Jurkat, Clone E6-1 (cell line): ENCODE measurements at regions not wholly inside any gene's neighbourhood (a gene's known extent, or its start where the extent isn't known, plus 50 kb on each side); places are given as distances from the start of the nearest gene placed in this dataset.
A peak's percentile ranks its signal among the peaks of the same experiment; 100 is the strongest.
"Not testable (repeated sequence)": the region's sequence is repeated elsewhere in the genome, so short reads cannot be mapped to it uniquely, and the experiment has no call there.

Experiments
- DNase-seq: peaks from one replicate; pipeline ENCODE4 v3.0.0-alpha.2; 2011; ENCODE audit warnings: low read depth, low spot score
- H3K4me3 ChIP-seq: 2 replicates; pipeline ENCODE4 v1.5.1; 2011; ENCODE audit warnings: mild to moderate bottlenecking, low read length, control low read depth, moderate library complexity

DNA sequence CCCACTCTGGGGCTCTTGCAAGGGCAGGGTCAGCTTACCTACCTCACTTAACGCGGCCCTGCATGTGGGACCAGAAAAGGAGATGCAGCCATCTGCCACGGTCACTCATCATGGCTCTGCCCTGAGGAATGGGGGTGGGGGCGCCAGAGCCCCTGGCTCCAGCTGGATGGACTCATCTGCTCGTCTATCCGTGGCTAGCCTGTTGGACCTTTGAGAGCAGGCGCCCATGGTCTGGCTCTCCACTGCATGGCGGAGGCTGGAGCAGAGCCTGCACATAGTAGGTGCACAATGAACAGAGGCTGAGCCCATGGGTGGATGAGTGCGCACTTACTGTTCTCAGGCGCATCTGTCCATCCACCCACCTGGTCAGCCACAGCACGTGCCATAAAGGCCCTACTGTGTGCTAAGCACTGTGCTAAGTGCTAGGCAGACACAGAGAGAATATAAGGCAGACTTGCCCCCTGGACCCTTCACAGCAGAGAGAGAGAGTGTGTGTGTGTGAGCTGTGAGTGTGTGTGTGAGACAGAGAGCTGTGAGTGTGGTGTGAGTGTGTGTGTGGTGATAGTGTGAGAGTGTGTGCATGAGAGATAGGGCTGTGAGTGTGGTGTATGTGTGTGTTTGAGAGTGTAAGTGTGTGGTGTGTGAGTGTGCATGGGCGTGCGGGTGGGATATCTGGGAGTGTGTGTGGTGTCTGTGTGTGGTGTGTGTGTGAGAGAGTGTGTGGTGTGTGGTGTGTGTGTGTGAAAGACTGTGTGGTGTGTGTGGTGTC, 151.3 kb downstream of the TFCP2L1 start:
- DNase-seq: no peak
- H3K4me3 ChIP-seq: no peak overlapping the region

DNA sequence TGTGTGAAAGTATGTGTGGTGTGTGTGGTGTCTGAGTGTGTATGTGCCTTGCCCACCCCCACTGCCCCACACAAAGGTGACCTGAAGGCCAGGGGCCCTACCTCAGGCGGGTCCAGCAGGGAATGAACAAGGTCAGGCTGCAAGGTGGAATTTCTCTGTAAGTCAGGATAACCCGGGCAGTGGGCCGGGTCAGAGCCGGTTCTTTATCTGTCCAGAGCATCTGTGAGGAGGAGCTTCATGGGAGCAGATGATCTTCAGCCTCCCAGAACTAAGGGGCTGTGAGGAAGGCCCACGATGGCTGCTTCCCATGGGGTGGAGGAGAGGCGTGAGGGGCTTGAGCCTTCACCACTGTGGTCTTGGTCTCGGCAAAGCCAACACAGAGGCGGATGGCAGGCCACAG, 150.3 kb downstream of the TFCP2L1 start:
- H3K4me3 ChIP-seq: no peak overlapping the region
- no peak for DNase-seq

DNA sequence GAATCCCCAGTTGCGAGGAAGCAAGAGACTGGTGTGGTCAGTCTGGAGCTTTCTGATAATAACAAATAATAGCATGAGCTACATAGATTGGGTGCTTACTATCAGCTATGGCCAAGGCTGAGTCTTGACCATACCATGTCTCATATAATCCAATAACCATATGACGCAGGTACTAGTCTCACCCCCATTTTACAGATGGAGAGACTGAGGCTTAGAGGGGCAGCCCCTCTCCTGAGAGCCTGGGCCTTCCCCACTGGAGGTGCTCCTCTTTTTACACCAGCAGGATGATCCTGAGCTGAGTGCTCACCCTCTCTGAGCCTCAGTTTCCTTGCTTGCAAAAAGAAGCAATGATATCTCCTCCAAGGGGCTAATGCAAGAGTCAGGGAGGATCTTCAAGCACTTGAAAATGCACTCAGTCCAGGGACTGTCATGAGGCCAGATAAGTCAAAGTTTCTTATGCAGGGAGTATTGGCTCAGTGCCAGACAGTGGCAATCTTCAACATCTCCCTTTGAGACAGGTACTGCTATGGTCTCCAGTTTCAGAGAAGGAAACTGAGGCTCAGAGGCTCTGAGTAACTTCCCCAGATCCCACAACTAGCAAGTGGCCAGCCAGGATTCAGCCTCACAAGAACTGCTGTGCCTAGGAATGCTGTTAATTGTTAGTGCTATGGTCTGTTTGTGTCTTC, 149.7 kb downstream of the TFCP2L1 start:
- no peak overlapping the region for H3K4me3 ChIP-seq
- peak; percentile 17 for DNase-seq

DNA sequence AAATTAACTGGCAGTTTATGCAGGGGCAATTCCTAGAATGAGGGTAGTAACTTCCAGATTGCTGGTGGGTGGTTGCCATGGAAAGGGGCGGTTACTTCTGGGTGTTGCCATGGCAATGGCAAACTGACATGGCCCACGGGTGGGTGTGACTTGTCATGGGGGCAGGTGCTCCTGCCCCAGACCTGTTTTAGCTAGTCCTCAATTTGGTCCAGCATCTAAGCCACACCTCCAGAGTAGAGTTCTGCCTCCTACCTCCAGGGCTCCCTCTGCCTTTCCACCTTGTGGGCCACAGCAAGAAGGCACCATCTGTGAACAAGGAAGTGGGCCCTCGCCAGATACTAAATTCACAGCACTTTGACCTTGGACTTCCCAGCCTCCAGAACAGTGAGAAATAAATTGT, 148.7 kb downstream of the TFCP2L1 start:
- DNase-seq: peak; percentile 27
- H3K4me3 ChIP-seq: no peak overlapping the region

DNA sequence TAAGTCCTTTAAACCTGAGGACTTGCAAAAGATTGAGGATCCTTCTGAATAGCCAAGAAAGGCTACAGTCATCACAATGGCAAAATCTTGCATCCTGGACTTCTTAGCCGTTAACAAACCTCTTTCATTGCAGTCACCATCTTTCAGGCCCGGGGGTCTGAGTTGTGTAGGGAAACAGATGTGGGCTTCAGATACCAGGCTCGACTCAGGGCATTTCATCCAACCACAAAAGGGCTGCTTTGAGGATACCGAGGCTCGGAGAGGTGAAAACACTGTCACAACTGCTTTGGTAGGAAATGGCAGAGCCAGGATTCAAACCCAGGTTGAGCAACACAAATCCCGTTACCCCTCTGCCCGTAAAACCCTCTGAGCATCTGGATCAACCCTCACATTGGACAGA, 147.4 kb downstream of the TFCP2L1 start:
- DNase-seq: peak; percentile 54
- no peak overlapping the region for H3K4me3 ChIP-seq

DNA sequence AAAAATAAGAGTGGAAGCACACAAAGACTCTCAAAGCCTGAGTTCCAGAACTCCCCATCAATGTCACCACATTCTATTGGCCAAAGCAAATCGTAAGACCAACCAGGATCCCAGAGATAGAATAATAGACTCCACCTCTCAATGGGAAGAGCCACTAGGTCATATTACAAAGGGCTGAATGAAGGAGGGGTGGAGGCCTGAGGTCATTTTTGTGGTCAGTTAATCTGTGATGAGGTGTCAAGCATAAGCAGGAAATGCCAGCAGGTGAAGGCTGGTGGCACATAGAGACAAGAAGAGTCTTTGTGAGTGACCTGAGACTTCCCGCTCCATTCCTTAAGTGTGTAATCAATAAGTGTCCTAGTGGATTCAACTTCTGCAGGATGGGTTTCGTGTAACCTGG, 144.3 kb downstream of the TFCP2L1 start:
- H3K4me3 ChIP-seq: no peak overlapping the region
- DNase-seq: no peak

DNA sequence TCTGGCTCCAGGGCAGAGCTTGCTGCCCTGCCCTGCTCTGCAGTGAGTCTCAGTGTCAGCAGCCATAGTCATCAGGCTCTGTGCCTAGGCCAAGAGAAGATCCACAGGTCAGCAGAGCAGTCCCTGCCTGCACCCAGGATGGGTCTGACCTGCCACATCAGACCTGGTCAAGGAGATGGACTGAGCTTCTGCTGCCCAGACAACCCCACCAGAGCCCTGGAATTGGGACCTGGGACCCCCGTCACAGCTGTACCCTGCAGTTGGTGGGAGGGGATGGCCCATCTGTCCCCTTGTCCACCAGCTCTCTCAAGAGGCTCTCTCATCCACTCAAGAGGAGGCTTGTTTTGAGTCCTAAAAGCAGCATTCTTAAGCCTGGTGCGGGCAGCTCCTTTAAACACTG, 142.6 kb downstream of the TFCP2L1 start:
- no peak for DNase-seq

DNA sequence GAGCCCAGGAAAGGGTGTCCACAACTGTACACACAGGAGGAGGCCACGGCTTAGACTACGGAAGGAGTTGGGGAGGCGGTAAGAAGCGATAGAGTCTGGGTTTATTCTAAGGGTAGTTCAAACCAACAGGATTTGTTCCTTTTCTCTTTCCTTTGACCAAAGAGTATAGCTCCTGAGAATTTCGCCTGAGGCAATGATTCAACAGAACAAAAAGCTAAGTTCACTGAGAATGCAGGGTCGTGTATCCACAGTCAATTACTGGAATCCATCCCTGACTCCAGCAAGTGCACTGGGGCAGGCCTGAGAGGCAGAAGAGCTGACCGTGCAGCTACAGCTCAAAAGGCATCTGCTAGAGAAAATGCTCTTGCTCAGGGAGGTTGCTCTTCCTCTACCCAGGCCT, 140.9 kb downstream of the TFCP2L1 start:
- H3K4me3 ChIP-seq: no peak overlapping the region
- DNase-seq: no peak

More for the DNA sequence above, 142.6 kb downstream of the TFCP2L1 start:
- no peak overlapping the region for H3K4me3 ChIP-seq

- H3K4me3 ChIP-seq: no peak overlapping the region
- no peak for DNase-seq
Observed at GRCh38 chr2:121146630-121147029, 138.4 kb downstream of the TFCP2L1 start.

- no peak for DNase-seq
- H3K4me3 ChIP-seq: no peak overlapping the region
Observed at GRCh38 chr2:121147766-121148165, 137.2 kb downstream of the TFCP2L1 start.

GRCh38 chr2:121148481-121148880, 136.5 kb downstream of the TFCP2L1 start:
- H3K4me3 ChIP-seq: no peak overlapping the region
- DNase-seq: no peak

- no peak for DNase-seq
- H3K4me3 ChIP-seq: no peak overlapping the region
Observed at GRCh38 chr2:121149384-121149783, 135.6 kb downstream of the TFCP2L1 start.

DNA sequence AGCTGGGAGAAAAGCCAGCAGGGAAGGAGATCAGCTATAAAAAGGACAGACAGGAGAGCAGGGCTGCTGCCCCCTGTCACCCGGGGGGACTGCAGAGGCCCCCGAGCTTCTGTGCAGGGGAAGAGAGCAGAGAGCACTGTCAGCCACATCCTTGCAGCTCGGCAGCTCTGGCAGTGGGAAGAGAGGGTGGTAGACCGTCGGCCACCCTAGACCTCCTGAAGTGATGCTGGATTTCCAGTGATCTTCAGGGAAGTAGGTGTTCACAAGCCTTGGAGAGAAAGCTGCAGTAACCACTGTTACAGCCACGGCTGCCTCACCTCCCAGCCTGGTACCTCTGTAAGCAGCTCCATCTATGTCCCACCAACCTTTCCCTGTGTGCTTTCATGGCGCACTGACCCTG, 134.9 kb downstream of the TFCP2L1 start:
- no peak overlapping the region for H3K4me3 ChIP-seq
- no peak for DNase-seq

DNA sequence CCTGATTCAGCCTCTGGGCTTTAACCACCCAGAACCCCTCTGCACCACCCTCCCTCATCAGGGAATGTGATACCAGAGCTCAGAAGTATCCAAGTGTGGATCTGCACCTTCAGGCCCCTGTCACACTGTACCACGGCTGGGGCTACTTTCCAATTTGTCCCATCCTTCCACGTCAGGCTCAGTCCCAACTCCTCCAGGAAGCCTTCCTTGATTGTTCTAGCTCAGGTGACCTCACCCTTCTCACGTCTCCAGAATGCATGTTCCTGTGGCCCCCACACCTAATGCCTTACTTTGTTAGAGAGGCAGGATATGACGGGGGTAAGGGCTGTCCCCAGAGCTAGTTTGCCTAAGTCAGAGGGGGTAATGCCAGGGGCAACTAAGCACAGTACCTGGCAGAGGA, 134.3 kb downstream of the TFCP2L1 start:
- no peak for DNase-seq
- H3K4me3 ChIP-seq: no peak overlapping the region

GRCh38 chr2:121151311-121152109, 133.5 kb downstream of the TFCP2L1 start:
- no peak for DNase-seq

GRCh38 chr2:121152861-121153260, 132.1 kb downstream of the TFCP2L1 start:
- no peak for DNase-seq
- H3K4me3 ChIP-seq: no peak overlapping the region

More at GRCh38 chr2:121151311-121152109, 133.5 kb downstream of the TFCP2L1 start:
- no peak overlapping the region for H3K4me3 ChIP-seq

GRCh38 chr2:121153516-121153915, 131.5 kb downstream of the TFCP2L1 start:
- no peak overlapping the region for H3K4me3 ChIP-seq
- no peak for DNase-seq

DNA sequence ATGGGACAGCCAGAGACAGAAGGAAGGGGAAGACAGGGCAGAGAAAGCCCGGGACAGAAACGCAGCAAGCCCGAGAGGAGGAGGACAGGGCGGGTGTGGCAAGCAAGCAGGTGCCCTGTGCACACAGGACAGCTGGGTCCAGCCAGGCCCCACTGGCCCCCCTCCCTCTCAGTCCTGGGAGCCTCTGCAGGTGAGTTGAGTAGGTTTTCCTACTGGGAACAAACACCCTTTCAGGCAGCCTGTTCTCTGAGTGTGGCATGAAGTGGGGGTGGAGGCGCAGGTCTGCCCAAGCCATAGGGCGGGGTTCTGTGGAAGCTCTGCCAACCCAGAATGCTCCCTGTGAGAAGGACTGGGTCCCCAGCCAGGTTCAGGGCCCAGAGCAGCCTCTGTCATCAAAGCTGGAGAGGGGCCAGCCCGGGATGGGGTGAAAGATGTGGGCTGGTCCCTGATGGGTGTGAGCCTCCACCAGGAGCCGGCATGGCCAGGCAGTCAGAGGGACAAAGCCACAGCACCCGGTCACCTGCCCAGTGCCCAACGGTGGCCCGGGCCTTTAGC, 129.4 kb downstream of the TFCP2L1 start:
- DNase-seq: no peak
- no peak overlapping the region for H3K4me3 ChIP-seq

- H3K4me3 ChIP-seq, DNase-seq: not testable (repeated sequence)
Observed at GRCh38 chr2:121157481-121157880, 127.5 kb downstream of the TFCP2L1 start.
